ENCODE measurements at regions not wholly inside any gene's neighbourhood (a gene's known extent, or its start where the extent isn't known, plus 50 kb on each side); places are given as distances from the start of the nearest gene placed in this dataset.

DNA sequence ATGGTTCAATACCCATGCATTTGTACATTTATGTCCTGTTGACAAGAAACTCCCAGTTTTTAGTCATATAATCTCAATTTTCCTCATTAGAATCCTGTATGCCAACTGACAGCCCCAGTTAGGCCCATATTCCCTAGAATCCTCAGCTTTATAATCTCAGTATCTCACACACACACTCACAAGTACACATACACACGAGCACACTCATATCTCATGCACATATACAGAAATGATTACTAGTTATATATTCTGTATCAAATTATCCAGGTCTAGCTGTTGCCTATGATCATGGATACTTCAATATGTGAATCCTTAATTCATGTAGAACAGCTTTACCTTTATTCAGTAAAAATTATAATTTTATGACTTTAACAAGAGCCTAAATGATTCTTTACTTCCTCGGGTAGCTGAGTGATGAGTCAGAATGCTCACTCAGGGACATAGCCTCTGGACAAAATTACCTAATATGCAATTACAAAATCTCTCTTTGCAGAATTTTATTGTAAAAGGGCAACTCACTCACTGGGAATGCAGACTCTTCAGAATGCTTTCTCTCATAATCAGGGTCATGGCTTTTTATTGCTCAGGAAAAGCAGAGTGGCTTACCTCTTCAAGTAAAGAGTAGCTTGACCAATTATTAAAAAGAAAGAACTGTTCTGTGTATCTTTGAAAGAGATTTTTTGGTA, 193.6 kb upstream of the PIK3C3 start:
- TF ChIP-seq EP300 (IDR thresholded peaks at IDR 0.05) (no peak), POLR2A (IDR thresholded peaks at IDR 0.05) (no peak)
- TF ChIP-seq, protein P1, sequence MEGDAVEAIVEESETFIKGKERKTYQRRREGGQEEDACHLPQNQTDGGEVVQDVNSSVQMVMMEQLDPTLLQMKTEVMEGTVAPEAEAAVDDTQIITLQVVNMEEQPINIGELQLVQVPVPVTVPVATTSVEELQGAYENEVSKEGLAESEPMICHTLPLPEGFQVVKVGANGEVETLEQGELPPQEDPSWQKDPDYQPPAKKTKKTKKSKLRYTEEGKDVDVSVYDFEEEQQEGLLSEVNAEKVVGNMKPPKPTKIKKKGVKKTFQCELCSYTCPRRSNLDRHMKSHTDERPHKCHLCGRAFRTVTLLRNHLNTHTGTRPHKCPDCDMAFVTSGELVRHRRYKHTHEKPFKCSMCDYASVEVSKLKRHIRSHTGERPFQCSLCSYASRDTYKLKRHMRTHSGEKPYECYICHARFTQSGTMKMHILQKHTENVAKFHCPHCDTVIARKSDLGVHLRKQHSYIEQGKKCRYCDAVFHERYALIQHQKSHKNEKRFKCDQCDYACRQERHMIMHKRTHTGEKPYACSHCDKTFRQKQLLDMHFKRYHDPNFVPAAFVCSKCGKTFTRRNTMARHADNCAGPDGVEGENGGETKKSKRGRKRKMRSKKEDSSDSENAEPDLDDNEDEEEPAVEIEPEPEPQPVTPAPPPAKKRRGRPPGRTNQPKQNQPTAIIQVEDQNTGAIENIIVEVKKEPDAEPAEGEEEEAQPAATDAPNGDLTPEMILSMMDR (IDR thresholded peaks at IDR 0.05): no peak
- no peak for DNase-seq
- Histone ChIP-seq H3K4me3 (no peak overlapping the region), H3K27me3 (no peaks in the 10 kb centered on the region), H3K36me3 (no peaks in the 10 kb centered on the region), H3K27ac (no peak overlapping the region), H3K4me1 (ENCODE audit: insufficient read depth) (no peaks in the 10 kb centered on the region), H3K9me3 (no peaks in the 10 kb centered on the region)
- 52 to 62% (median 55%) methylated on average over 2 of the region's 2 CpGs for WGBS, 3 donors
- intact Hi-C loops (cut with DNase I): no loop called here

DNA sequence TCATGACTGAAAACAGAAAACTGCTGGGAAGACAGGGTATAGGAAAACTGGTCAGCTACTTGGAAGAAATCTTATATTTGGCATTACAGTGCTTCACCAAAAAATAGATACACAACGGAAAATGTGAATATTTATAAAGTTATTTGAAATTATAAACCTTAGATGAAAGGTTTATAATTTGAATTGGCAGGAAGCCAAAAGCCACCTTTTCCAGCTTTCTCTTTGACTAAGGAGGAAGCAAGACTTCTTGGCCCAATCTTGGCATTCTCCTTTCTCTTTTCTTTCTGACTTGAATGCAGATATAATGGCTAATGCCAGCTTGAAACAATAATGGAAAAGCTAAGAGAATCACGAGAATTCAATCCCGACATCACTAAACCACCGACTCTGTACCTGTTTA, 196.5 kb upstream of the PIK3C3 start:
- Histone ChIP-seq H3K9me3 (no peaks in the 10 kb centered on the region), H3K4me1 (ENCODE audit: insufficient read depth) (no peaks in the 10 kb centered on the region), H3K4me3 (no peak overlapping the region), H3K27me3 (no peaks in the 10 kb centered on the region), H3K36me3 (no peaks in the 10 kb centered on the region), H3K27ac (no peak overlapping the region)
- TF ChIP-seq, protein P1 (IDR thresholded peaks at IDR 0.05): no peak
- no peak for TF ChIP-seq EP300 (IDR thresholded peaks at IDR 0.05)
- intact Hi-C loops (cut with DNase I): no loop called here
- no peak for DNase-seq
- WGBS, 3 donors: 84 to 88% (median 85%) methylated on average over 4 of the region's 4 CpGs

DNA sequence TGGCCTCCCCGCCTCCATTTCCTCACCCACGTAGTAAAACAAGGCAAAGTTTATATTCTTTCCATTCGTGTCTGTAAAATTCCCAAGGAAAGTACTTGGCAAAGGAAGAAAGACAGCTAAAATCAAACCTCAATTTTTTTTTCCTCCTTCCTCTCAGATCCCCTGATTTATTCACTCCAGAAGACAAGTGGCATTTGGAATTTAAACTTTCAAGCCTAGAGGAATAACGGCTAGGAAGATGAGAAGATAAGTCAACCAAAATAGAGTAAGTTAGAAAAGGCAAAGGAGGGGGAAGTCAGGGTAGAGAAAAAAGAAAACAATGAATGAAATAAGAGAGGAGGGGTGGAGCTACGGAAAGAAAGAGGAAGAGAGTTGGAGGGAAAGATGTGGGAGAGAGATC, 198.9 kb upstream of the PIK3C3 start:
- no peak for TF ChIP-seq POLR2A (IDR thresholded peaks at IDR 0.05)
- TF ChIP-seq EP300 (IDR thresholded peaks at IDR 0.05): no peak
- TF ChIP-seq, protein P1 (IDR thresholded peaks at IDR 0.05): no peak
- H3K27ac ChIP-seq: no peak overlapping the region
- no peak for DNase-seq
- H3K9me3 ChIP-seq: no peaks in the 10 kb centered on the region
- H3K36me3 ChIP-seq: no peaks in the 10 kb centered on the region
- H3K27me3 ChIP-seq: no peaks in the 10 kb centered on the region
- intact Hi-C loops (cut with DNase I): no loop called here
- no peaks in the 10 kb centered on the region for H3K4me1 ChIP-seq (ENCODE audit: insufficient read depth)
- H3K4me3 ChIP-seq: no peak overlapping the region
- WGBS, 3 donors: 25 to 33% (median 31%) methylated on average over 5 of the region's 5 CpGs

DNA sequence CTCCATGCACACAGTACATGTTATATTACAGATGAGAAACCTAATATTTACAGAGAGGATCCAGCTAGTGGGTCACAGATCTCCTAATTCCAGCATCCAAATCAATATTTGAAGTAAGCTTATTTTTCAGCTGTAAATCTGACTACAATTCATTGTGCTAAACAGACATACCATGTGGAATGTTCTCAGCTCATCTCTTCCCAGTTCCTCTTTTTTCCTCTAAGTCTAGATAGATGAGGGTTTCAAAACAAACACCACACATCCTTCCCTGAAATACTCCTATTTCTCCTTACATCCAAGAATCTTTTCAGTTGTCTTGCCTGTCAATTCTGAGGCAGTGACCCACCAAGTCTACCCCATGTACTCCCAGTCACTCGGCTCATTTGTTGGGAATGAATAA, 200.7 kb upstream of the PIK3C3 start:
- Histone ChIP-seq H3K36me3 (no peaks in the 10 kb centered on the region), H3K9me3 (no peaks in the 10 kb centered on the region), H3K4me3 (no peak overlapping the region), H3K27ac (no peak overlapping the region), H3K27me3 (no peaks in the 10 kb centered on the region), H3K4me1 (ENCODE audit: insufficient read depth) (no peaks in the 10 kb centered on the region)
- TF ChIP-seq, protein P1 (IDR thresholded peaks at IDR 0.05): no peak
- TF ChIP-seq POLR2A (IDR thresholded peaks at IDR 0.05) (no peak), EP300 (IDR thresholded peaks at IDR 0.05) (no peak)
- no peak for DNase-seq
- WGBS, 3 donors: 64 to 94% (median 66%) methylated on average over 1 of the region's 1 CpG
- intact Hi-C loops (cut with DNase I): no loop called here

Data from ovary (tissue), 7 donors.